ENCODE measurements at regions not wholly inside any gene's neighbourhood (a gene's known extent, or its start where the extent isn't known, plus 50 kb on each side); places are given as distances from the start of the nearest gene placed in this dataset.
"Not testable (repeated sequence)": the region's sequence is repeated elsewhere in the genome, so short reads cannot be mapped to it uniquely, and the experiment has no call there.

- DNase-seq = no peak
Measured at GRCh38 chr11:13136272-13136596, 127.1 kb downstream of the RASSF10 start.

- no peak for DNase-seq
Measured at GRCh38 chr11:13137844-13138301, 128.8 kb downstream of the RASSF10 start.

GRCh38 chr11:13139085-13139484 lies 130.0 kb downstream of the RASSF10 start:
- not testable (repeated sequence) for DNase-seq

- DNase-seq = no peak
Measured at GRCh38 chr11:13140028-13140870, 131.1 kb downstream of the RASSF10 start.

- no peak for DNase-seq
Measured at GRCh38 chr11:13140873-13141655, 131.9 kb downstream of the RASSF10 start.

GRCh38 chr11:13141731-13142709 lies 132.9 kb downstream of the RASSF10 start:
- no peak for DNase-seq

- no peak for DNase-seq
Measured at GRCh38 chr11:13143486-13144297, 133.9 kb upstream of the BMAL1 start.

GRCh38 chr11:13145461-13145860 lies 132.1 kb upstream of the BMAL1 start:
- no peak for DNase-seq

GRCh38 chr11:13149991-13150390 lies 127.6 kb upstream of the BMAL1 start:
- DNase-seq = no peak

- no peak for DNase-seq
Measured at GRCh38 chr11:13150487-13150886, 127.1 kb upstream of the BMAL1 start.

GRCh38 chr11:13152264-13152663 lies 125.3 kb upstream of the BMAL1 start:
- DNase-seq = no peak

GRCh38 chr11:13152736-13153541 lies 124.7 kb upstream of the BMAL1 start:
- no peak for DNase-seq

- not testable (repeated sequence) for DNase-seq
Measured at GRCh38 chr11:13154374-13154773, 123.2 kb upstream of the BMAL1 start.

GRCh38 chr11:13160346-13160745 lies 117.2 kb upstream of the BMAL1 start:
- no peak for DNase-seq

- DNase-seq = no peak
Measured at GRCh38 chr11:13160806-13161205, 116.8 kb upstream of the BMAL1 start.

GRCh38 chr11:13163158-13163557 lies 114.4 kb upstream of the BMAL1 start:
- no peak for DNase-seq

- DNase-seq = no peak
Measured at GRCh38 chr11:13166036-13166435, 111.6 kb upstream of the BMAL1 start.

- DNase-seq = no peak
Measured at GRCh38 chr11:13168271-13168670, 109.3 kb upstream of the BMAL1 start.

- no peak for DNase-seq
Measured at GRCh38 chr11:13169709-13170108, 107.9 kb upstream of the BMAL1 start.

- DNase-seq = no peak
Measured at GRCh38 chr11:13174090-13174489, 103.5 kb upstream of the BMAL1 start.
